Astrocyte of the hippocampus (primary cell): ENCODE measurements at regions not wholly inside any gene's neighbourhood (a gene's known extent, or its start where the extent isn't known, plus 50 kb on each side); places are given as distances from the start of the nearest gene placed in this dataset.
"Not testable (repeated sequence)": the region's sequence is repeated elsewhere in the genome, so short reads cannot be mapped to it uniquely, and the experiment has no call there.

ENCODE experiments used
- DNase-seq: peaks from one replicate; pipeline ENCODE4 v3.0.0; 2011; ENCODE audit warnings: low read depth, low spot score

GRCh38 chr14:29355846-29356245 is 571.8 kb downstream of the PRKD1 start:
- no peak for DNase-seq

GRCh38 chr14:29360656-29361055 is 567.0 kb downstream of the PRKD1 start:
- no peak for DNase-seq

GRCh38 chr14:29370024-29370423 is 557.6 kb downstream of the PRKD1 start:
- no peak for DNase-seq

- DNase-seq = no peak
Observed at GRCh38 chr14:29376237-29376636, 551.4 kb downstream of the PRKD1 start.

- no peak for DNase-seq
Observed at GRCh38 chr14:29380826-29381225, 546.8 kb downstream of the PRKD1 start.

- no peak for DNase-seq
Observed at GRCh38 chr14:29388571-29388970, 539.1 kb downstream of the PRKD1 start.

- DNase-seq = peak; percentile 50
Observed at GRCh38 chr14:29390081-29390832, 537.4 kb downstream of the PRKD1 start.

- no peak for DNase-seq
Observed at GRCh38 chr14:29391231-29391630, 536.4 kb downstream of the PRKD1 start.

GRCh38 chr14:29391801-29392200 is 535.8 kb downstream of the PRKD1 start:
- DNase-seq = peak; percentile 14

- DNase-seq = no peak
Observed at GRCh38 chr14:29392287-29392686, 535.4 kb downstream of the PRKD1 start.

GRCh38 chr14:29403091-29403490 is 524.6 kb downstream of the PRKD1 start:
- no peak for DNase-seq

- DNase-seq = no peak
Observed at GRCh38 chr14:29410581-29410980, 517.1 kb downstream of the PRKD1 start.

- not testable (repeated sequence) for DNase-seq
Observed at GRCh38 chr14:29414931-29415330, 512.7 kb downstream of the PRKD1 start.

GRCh38 chr14:29419736-29420135 is 507.9 kb downstream of the PRKD1 start:
- DNase-seq = no peak

- DNase-seq = no peak
Observed at GRCh38 chr14:29421156-29421728, 506.4 kb downstream of the PRKD1 start.

- no peak for DNase-seq
Observed at GRCh38 chr14:29425705-29426482, 501.8 kb downstream of the PRKD1 start.

GRCh38 chr14:29442696-29443095 is 485.0 kb downstream of the PRKD1 start:
- peak; percentile 43 for DNase-seq

GRCh38 chr14:29444216-29444615 is 483.4 kb downstream of the PRKD1 start:
- DNase-seq = no peak

GRCh38 chr14:29444805-29445204 is 482.8 kb downstream of the PRKD1 start:
- no peak for DNase-seq

GRCh38 chr14:29446971-29447370 is 480.7 kb downstream of the PRKD1 start:
- DNase-seq = peak; percentile 36

- no peak for DNase-seq
Observed at GRCh38 chr14:29451941-29452340, 475.7 kb downstream of the PRKD1 start.

- no peak for DNase-seq
Observed at GRCh38 chr14:29453045-29453444, 474.6 kb downstream of the PRKD1 start.
